Spinal cord (tissue), 9 donors: ENCODE measurements at regions not wholly inside any gene's neighbourhood (a gene's known extent, or its start where the extent isn't known, plus 50 kb on each side); places are given as distances from the start of the nearest gene placed in this dataset.
A peak's percentile ranks its signal among the peaks of the same experiment; 100 is the strongest.
"Not testable (repeated sequence)": the region's sequence is repeated elsewhere in the genome, so short reads cannot be mapped to it uniquely, and the experiment has no call there.

Experiments
- DNase-seq, 6 donors: peaks; one replicate each; pipeline versions ENCODE4 v3.0.0 to v3.0.0-alpha.2; 2013 to 2015; ENCODE audit warnings: low spot score in 6 of 6, low read depth in 4 of 6
- H3K27ac ChIP-seq: one replicate; pipeline ENCODE4 v1.5.1; 2013; ENCODE audit warnings: low read depth, low read length, control low read depth
- H3K27me3 ChIP-seq: one replicate; pipeline ENCODE4 v1.6.1; 2013; ENCODE audit warnings: low read length; ENCODE audit not compliant: control insufficient read depth, insufficient read depth
- H3K36me3 ChIP-seq: one replicate; pipeline ENCODE4 v1.6.1; 2013; ENCODE audit warnings: low read length; ENCODE audit not compliant: control insufficient read depth, insufficient read depth
- H3K4me1 ChIP-seq: one replicate; pipeline ENCODE4 v1.6.1; 2013; ENCODE audit warnings: low read length; ENCODE audit not compliant: control insufficient read depth, insufficient read depth
- H3K4me3 ChIP-seq: one replicate; pipeline ENCODE4 v1.5.1; 2013; ENCODE audit warnings: low read depth, low read length, control low read depth
- H3K9me3 ChIP-seq: one replicate; pipeline ENCODE4 v1.6.1; 2013; ENCODE audit warnings: low read length; ENCODE audit not compliant: control insufficient read depth, insufficient read depth
- WGBS: methylation state at CpG from one replicate; pipeline ENCODE4 v1.1.5; 2013; ENCODE audit warnings: missing lambda C conversion rate; ENCODE audit not compliant: insufficient coverage; 5-methylcytosine and 5-hydroxymethylcytosine counted together
- donor health status: healthy.

DNA sequence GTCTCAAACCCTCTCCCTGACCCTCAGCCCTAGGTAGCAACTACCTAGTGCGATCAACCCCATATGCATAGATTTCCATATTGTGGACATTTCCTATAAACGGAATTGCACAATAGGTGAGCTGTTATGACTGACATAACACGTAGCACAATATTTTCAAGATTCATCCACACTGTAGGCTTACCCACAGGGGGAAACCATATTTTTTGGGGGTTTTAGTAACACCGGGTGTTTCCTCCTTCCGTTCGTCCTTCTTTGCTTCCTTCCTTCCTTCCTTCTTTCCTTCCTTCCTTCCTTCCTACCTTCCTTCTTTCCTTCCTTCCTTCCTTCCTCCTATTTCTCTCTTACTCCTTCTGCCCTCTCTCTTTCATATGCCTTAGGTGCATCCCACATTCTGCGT lies 524.2 kb downstream of the CWH43 start:
- not testable (repeated sequence) for DNase-seq, H3K4me3 ChIP-seq, H3K4me1 ChIP-seq, H3K27me3 ChIP-seq, H3K27ac ChIP-seq, H3K36me3 ChIP-seq
- WGBS = 79% methylated on average over 4 of the region's 7 CpGs
- peaks cover 14% of the 10 kb centered on the region for H3K9me3 ChIP-seq

GRCh38 chr4:49511353-49511752 lies 525.3 kb downstream of the CWH43 start:
- WGBS = 53% methylated on average over 9 of the region's 10 CpGs
- H3K36me3 ChIP-seq, H3K4me3 ChIP-seq, H3K27me3 ChIP-seq, H3K4me1 ChIP-seq, H3K27ac ChIP-seq: not testable (repeated sequence)
- DNase-seq = peak in 2 of 6 donors; percentile 1 to 8
- peaks cover 15% of the 10 kb centered on the region for H3K9me3 ChIP-seq

GRCh38 chr4:49511881-49512491 lies 525.9 kb downstream of the CWH43 start:
- not testable (repeated sequence) for H3K36me3 ChIP-seq, H3K4me1 ChIP-seq, H3K27me3 ChIP-seq, H3K27ac ChIP-seq, H3K4me3 ChIP-seq
- 53% methylated on average over 12 of the region's 13 CpGs for WGBS
- peak in 2 of 6 donors; percentile 1 to 5 for DNase-seq
- peaks cover 15% of the 10 kb centered on the region for H3K9me3 ChIP-seq

GRCh38 chr4:49512641-49513545 lies 526.8 kb downstream of the CWH43 start:
- H3K4me3 ChIP-seq, DNase-seq, H3K4me1 ChIP-seq, H3K27ac ChIP-seq, H3K27me3 ChIP-seq, H3K36me3 ChIP-seq: not testable (repeated sequence)
- 71% methylated on average over 33 of the region's 33 CpGs for WGBS
- H3K9me3 ChIP-seq = peaks cover 15% of the 10 kb centered on the region

GRCh38 chr4:49513546-49514115 lies 527.6 kb downstream of the CWH43 start:
- H3K9me3 ChIP-seq = peaks cover 15% of the 10 kb centered on the region
- H3K4me3 ChIP-seq, H3K27ac ChIP-seq, H3K36me3 ChIP-seq, H3K27me3 ChIP-seq, H3K4me1 ChIP-seq, DNase-seq: not testable (repeated sequence)
- 30% methylated on average over 1 of the region's 11 CpGs for WGBS

- peaks cover 15% of the 10 kb centered on the region for H3K9me3 ChIP-seq
- WGBS = 69% methylated on average over 9 of the region's 18 CpGs
- H3K4me3 ChIP-seq, H3K4me1 ChIP-seq, H3K36me3 ChIP-seq, H3K27ac ChIP-seq, H3K27me3 ChIP-seq, DNase-seq: not testable (repeated sequence)
Measured at GRCh38 chr4:49514171-49514699, 528.2 kb downstream of the CWH43 start.

DNA sequence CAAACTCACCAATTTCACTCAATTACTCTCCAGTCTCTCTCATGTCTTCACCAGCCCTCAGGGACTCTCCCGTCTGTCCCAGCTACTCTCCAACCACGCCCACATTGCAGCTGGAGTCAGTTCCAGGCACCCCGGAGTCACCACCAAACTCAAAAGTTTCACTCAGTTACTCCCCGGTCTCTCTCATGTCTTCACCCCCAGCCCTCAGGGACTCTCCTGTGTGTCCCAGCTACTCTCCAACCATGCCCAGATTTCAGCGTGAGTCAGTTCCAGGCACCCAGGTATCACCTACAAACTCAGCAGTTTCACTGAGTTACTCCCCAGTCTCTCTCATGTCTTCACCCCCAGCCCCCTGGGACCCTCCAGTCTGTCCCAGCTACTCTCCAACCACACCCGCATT lies 528.8 kb downstream of the CWH43 start:
- not testable (repeated sequence) for DNase-seq, H3K36me3 ChIP-seq, H3K4me3 ChIP-seq, H3K27ac ChIP-seq, H3K4me1 ChIP-seq, H3K27me3 ChIP-seq
- H3K9me3 ChIP-seq = peaks cover 17% of the 10 kb centered on the region
- 52% methylated on average over 6 of the region's 6 CpGs for WGBS

DNA sequence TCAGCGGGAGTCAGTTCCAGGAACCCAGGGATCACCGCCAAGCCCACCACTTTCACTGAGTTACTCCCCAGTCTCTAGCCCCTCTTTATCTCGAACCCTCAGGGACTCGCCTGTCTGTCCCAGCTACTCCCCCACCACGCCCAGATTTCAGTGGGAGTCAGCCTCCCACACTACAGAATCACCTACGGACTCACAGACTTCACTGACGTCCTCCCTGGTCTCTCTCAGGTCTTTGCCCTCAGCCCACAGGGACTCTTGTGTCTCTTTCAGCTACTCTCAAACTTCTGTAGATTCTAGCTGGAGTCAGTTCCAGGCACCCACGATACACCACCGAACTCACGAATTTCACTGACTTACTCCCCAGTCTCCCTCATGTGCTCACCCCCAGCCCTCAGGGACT lies 529.2 kb downstream of the CWH43 start:
- H3K27me3 ChIP-seq, H3K4me1 ChIP-seq, H3K4me3 ChIP-seq, H3K36me3 ChIP-seq, DNase-seq, H3K27ac ChIP-seq: not testable (repeated sequence)
- 68% methylated on average over 9 of the region's 10 CpGs for WGBS
- peaks cover 16% of the 10 kb centered on the region for H3K9me3 ChIP-seq

- H3K4me3 ChIP-seq, H3K27ac ChIP-seq, H3K27me3 ChIP-seq, H3K4me1 ChIP-seq, DNase-seq, H3K36me3 ChIP-seq: not testable (repeated sequence)
- WGBS = 69% methylated on average over 10 of the region's 15 CpGs
- peaks cover 15% of the 10 kb centered on the region for H3K9me3 ChIP-seq
Measured at GRCh38 chr4:49516096-49516495, 530.0 kb downstream of the CWH43 start.
